Suppressor macrophage treated with lipopolysaccharide for 4 hours (primary cell): ENCODE measurements at regions not wholly inside any gene's neighbourhood (a gene's known extent, or its start where the extent isn't known, plus 50 kb on each side); places are given as distances from the start of the nearest gene placed in this dataset.
"Not testable (repeated sequence)": the region's sequence is repeated elsewhere in the genome, so short reads cannot be mapped to it uniquely, and the experiment has no call there.

Source experiments
- DNase-seq: peaks from one replicate; pipeline ENCODE4 v3.0.0-alpha.2; 2020

DNA sequence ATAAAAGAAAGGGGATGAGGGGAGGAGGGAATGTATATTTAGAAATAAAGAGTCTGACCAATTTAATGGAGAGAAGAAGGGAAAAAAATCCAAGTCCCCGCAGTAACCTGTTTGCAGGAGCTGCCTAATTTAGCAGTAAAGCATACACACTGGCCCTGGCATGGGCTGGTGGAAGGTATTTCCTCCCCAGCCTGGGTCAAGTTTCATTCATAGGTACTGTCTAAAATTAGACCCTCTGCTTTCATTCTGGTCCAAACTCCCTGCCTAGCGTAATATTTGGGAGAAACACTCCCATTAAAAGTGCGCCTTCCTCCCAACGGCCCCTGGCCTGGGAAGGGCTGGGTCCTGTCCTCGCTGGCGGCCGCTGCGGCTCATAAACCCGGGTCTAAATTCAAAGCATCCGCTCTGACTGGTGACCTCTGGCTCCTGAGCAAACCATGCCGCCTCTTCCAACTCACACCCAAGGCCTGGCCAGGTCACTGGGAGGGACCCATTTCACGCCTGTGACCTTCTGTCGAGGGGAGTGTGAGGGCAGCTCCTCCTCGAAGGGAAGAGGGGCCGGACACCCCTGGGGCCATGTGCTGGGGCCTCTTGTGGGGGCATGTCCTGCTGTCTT, 123.2 kb downstream of the FGF18 start:
- no peak for DNase-seq

DNA sequence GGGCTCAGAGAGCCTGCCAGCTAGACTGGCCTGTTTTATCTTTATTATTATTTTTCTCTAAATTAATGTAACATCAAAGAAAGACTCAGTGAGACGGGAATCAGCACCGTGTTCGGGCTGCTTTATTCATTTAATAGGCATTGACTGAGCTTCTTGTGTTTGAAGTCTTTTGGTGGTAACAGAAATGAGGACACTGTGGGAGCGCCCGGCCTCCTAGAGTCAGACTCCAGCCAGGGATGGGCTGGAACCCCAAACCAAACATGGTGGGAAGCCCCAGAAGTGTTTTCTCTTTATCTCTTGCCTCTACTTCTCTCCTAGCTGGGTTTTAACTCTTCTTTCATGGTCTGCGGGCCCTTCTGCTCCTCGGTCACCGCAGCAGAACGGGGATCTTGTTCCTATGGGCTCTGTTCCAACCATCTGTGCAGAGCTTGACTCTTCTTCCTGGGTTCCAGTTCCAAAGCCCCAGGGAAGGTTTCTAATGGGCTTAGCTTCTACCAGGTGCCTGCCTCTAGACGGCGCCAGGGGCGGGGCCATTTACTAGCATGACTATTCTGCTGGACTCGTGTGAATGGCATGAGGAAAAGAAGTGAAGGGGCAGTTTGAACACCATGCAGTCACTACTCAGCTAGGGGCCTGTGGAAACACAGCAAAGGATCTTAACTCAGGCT, 123.8 kb downstream of the FGF18 start:
- no peak for DNase-seq

DNA sequence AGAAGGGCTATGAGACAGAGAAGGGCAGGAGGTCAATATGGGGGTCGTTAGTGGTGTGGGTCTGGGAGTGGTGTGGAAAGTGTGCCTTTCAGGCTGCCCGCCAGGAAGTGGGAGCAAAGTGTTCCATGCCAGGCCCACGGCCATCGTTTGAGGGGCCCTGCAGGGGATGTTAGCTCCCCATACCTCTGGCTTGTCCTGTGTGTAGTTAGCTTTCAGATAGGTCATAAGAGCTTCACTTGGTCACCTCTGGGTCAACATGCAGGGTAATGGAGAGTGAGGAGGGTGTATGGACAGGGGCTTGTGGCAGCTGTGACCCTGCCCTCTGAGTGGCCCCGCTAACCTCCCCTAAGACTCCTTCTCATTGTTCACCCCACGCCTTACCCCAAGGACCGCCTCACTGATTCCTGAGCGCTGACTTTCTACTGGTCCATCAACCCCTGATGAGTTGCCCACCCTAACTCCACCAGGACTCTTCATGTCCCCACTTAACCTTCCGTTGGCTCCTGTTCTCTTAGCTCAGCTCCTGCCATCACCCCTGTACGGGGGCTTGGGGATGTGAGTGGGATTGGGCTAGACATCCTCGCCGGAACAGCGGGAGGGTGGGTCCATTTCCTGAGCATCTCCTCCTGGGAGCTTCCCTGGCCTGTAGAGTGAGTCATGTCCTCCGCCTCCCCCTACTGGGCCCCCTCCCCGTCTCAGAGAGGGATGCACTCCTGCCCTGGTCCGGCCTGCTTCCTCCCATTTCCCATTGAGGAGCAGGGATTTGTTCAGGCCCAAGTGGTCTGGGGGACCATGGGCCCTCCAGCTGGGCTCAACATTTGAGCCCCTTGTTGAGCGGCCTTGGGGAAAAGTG, 125.7 kb downstream of the FGF18 start:
- DNase-seq = no peak

GRCh38 chr5:171549274-171549673, 129.8 kb downstream of the FGF18 start:
- DNase-seq = no peak

DNA sequence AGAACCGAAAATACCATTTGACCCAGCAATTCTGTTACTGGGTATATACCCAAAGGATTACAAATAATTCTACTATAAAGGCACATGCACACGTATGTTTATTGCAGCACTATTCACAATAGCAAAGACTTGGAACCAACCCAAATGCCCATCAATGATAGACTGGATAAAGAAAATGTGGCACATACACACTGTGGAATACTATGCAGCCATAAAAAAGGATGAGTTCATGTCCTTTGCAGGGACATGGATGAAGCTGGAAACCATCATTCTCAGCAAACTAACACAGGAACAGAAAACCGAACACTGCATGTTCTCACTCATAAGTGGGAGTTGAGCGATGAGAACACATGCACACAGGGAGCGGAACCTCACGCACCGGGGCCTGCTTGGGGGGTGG, 134.4 kb downstream of the FGF18 start:
- DNase-seq = not testable (repeated sequence)

DNA sequence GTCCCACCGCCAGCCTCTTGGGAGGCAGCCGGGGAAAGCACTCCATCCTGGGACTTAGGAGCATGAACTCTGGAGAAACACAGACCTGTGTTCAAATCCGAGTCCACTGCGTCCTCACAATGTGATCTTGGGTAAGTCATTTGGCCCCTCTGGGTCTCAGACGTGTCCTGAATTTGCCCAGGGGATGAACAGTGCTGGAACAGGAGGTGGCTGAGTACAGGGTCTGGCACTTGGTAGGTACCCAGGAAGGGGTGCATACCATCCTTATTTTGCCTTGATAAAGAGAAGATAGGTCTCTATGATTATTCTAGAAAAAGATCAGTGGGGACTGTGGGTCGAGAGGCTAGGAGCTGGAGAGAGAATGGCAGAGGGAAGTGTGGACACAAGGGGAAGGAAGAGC, 135.7 kb downstream of the FGF18 start:
- DNase-seq = no peak

- DNase-seq = peak; percentile 76
These were observed 143.4 kb downstream of the FGF18 start for GRCh38 chr5:171562822-171563221.

DNA sequence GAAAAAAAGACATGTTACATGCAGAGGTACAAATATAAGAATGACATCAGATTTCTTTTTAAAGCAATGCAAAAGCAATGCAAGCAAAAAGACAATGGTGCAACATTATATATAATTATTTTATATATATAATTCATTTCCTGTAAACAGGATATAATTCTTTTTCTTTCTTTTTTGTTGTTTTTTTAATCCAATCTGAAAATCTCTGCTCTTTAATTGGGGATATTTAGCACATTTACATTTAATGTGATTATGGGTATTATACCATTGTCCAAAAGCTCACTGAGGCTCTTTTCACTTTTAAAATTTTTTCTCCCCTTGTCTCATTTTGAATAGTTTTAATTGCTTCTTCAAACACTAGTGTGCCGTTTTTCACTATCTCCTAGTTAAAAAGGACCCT, 148.9 kb downstream of the FGF18 start:
- DNase-seq = no peak

DNA sequence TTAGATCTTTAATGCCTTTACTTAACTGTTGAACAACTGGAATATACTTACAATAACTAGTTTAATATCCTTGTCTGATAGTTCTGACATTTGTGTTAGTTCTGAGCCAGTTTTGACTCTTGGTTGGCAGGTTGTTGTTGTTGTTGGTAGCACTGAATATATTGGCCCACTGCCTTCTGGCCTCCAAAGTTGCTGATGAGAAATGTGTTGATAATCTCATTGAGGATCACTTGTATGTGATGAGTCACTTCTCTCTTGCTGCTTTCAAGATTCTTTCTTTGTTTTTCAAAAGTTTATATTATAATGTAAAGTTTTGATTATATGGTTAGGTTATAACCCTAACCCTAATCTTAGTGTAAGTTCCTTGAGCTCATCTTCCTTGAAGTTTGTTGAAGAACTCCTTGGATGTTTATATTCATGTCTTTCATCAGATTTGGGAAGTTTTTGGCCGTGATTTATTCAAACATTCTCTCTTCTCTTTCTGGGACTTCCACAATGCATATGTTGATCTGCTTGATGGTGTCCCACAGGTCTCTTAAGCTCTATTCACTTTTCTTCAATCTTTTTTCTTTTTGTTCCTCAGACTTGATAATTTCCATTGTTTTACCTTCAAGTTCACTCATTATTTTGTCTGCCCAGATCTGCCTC, 149.7 kb downstream of the FGF18 start:
- DNase-seq = no peak

- no peak for DNase-seq
These were observed 150.9 kb downstream of the FGF18 start for GRCh38 chr5:171570244-171570825.

- DNase-seq = peak; percentile 19
These were observed 152.2 kb downstream of the FGF18 start for GRCh38 chr5:171571663-171572062.

- no peak for DNase-seq
These were observed 153.6 kb downstream of the FGF18 start for GRCh38 chr5:171573021-171573420.

- no peak for DNase-seq
These were observed 154.2 kb downstream of the FGF18 start for GRCh38 chr5:171573451-171574225.

DNA sequence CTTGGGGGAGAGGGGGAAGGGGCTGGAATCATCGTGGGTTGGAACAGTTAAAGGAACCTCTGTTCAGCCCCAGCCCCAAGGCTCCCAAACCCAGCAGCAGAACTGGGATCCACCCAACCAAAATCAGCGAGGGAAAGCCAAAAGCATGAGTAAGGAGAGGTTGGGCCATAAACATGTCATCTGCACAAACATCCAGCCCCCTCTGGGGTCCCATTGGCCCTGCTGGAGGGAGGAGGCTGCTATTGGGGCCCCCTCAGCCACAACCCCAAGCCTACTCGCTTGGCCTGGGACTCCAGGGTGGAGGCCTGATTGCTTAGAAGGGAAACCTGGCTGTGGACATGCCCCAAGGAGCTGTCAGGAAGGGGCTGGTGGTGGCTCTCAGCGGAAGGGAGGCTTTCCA, 154.9 kb downstream of the FGF18 start:
- DNase-seq = no peak

DNA sequence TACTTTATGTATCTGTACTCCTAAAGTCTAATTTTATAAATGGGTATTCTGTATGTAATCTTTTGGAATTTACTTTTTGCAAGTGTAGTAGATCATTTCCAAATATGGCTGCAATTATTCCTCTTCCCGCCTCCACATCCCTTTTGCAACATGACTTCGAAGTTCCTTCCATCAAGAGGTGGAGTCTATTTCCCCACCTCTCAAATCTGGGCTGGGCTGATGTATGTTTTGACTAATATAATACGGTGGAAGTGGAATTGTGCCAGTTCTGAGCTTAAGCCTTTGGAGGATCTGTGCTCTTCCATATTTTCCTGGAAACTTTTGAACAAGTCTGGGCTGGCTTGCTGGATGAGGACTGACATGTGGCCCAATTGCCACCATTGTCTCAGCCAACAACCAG, 155.9 kb downstream of the FGF18 start:
- DNase-seq = peak; percentile 21

DNA sequence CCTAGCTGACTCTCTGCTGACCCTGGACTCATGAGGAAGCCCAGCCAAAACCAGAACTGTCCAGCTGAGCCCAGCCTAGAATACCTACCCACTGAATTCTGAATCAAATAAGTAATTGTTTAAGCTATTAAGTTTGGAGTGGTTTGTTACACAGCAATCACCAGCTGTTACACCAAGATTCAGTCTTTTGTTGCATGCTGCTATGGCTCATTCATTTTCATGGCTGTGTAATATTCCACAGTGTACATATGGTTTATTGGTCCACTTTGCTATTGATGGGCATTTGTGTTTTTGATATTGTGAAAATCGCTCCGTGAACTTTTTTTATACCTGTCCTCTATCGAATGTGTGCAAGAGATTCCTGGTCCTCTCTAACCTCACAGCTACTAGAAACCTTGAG, 156.4 kb downstream of the FGF18 start:
- DNase-seq = no peak

DNA sequence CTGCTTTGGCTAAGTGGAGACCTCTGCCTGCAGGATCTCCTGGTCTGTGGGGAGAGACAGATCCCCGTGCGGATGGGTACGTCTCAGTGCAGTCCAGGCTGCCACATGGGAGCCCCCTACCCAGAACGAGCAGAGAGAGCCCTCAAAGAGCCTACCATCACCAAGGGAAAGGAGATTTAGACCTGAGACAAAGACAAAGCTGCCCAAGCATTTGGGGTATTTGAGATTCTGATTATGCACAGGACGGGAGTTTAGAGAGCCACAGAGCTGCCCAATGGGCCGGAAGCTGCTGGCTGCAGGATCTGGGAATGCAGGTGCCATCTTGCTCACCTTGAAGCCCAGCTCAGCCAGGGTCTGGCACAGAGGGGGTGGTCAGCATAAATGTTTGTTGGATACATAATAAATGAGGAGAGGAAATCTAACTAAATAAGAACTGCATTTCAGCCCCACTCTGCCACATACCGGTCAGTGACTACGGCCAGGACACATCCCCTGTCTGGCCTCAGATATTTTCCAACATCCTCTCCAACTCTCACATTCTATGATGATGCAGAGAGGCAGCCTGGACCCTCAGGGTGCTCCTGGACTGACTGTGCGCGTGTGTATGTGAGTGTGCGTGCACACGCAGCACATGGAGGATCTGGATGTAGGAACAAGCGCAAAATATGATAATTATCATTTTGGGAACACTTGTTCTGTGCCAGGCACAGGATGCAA, 157.8 kb downstream of the FGF18 start:
- no peak for DNase-seq

DNA sequence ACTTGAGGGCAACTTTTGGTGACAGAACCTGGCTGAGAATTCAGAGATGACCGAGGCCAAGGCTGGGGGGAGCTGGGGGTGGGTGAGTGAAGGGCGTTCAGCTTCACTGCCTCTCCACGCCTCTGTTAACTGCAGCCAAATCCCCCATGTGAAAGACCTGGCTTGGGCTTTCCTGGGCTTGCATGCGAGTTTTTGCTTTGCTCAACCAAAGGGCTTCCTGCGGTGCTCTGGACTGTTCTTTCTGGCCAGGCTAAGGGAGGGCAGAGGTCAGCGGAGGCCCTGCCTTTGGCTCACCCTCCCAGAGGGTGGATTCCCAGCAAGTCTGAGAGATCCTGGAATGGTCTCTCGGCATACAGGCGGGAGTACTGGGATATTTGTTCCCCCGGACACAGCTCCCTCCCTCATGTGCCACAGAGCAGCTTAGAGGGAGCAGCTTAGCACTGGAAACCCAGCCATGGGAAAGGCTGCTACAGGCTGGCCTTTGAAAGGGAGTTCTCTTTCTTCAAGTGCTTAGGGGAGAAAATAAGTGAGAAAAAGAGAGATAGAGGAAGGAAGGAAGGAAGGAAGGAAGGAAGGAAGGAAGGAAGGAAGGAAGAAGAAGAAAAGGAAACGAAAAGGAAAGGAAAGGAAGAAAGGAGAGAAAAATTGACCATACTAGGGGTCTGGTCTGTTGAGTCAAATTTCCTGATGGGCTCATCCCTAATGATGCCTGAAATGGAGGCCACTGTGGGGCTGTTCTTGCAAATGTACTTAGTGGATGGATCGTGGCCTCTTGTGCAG, 158.8 kb downstream of the FGF18 start:
- no peak for DNase-seq

GRCh38 chr5:171578829-171579491, 159.5 kb downstream of the FGF18 start:
- DNase-seq = peak; percentile 21

DNA sequence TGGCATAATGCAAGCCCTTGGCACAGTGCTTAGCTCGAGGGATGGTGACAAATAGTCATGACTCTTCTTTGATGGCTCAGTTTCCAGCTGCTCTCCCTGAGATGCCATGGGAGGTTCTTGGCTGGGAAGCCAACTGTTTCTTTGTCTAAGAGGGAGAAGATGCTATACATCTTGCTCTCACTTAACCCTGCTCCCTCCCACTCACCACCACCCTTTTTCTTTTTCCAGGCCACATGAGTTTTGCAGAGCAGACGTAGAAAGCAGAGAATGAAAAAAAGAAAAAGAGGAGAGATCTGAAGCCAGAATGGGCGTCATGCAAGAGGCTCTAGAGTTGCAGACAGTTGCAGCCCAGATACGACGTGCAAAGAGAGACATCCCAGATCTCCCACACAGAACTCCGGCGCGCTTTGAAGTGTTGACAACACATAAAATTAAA, 160.5 kb downstream of the FGF18 start:
- DNase-seq = peak; percentile 40
